ENCODE measurements at regions not wholly inside any gene's neighbourhood (a gene's known extent, or its start where the extent isn't known, plus 50 kb on each side); places are given as distances from the start of the nearest gene placed in this dataset.
"Not testable (repeated sequence)": the region's sequence is repeated elsewhere in the genome, so short reads cannot be mapped to it uniquely, and the experiment has no call there.

- TF ChIP-seq CEBPB (IDR thresholded peaks at IDR 0.05; ENCODE audit: low read depth) = no peak
- TF ChIP-seq POLR2AphosphoS5 (IDR thresholded peaks at IDR 0.05; ENCODE audit: low read depth, low read length) = no peak
- TF ChIP-seq CTCF (IDR thresholded peaks at IDR 0.05 in 2 of 3, conservative IDR thresholded peaks at IDR 0.05 in 1 of 3; ENCODE audit: borderline replicate concordance in 1 of 3, insufficient read depth in 1 of 3, low read depth in 2 of 3, low read length in 2 of 3) = no peak
- ChIA-PET RAD21 (ENCODE audit: low non-redundant PET in 1 of 2, low total read pairs in 2 of 2, uncharacterized antibody in 2 of 2, unreplicated experiment in 2 of 2) (no interaction called here), CTCF (no interaction called here), POLR2A (no interaction called here)
- BruUV-seq (replicated peaks) = no TSS peak
- Histone ChIP-seq H3K36me3 (ENCODE audit: control insufficient read depth in 1 of 2, insufficient read depth in 2 of 2, low read length in 2 of 2) (no peaks in the 10 kb centered on the region), H3K79me2 (ENCODE audit: insufficient read depth, low read length) (no peaks in the 10 kb centered on the region), H3K4me3 (replicated peaks in 1 of 2; ENCODE audit: low read depth in 1 of 2, low read length in 2 of 2) (no peak overlapping the region), H3K9me3 (ENCODE audit: control insufficient read depth in 1 of 2, insufficient read depth in 1 of 2, low read depth in 1 of 2, low read length in 2 of 2) (no peaks in the 10 kb centered on the region), H3K27me3 (ENCODE audit: insufficient read depth, low read length) (peaks cover 50% of the 10 kb centered on the region), H3K27ac (ENCODE audit: low read depth, low read length) (no peak overlapping the region), H3K4me1 (ENCODE audit: control insufficient read depth in 1 of 2, insufficient read depth in 2 of 2, low read length in 2 of 2) (no peaks in the 10 kb centered on the region), H2AFZ (ENCODE audit: low read depth, low read length, poor library complexity, severe bottlenecking) (no peak overlapping the region), H3K9ac (ENCODE audit: low read length) (no peak overlapping the region), H3K9me2 (ENCODE audit: insufficient read depth) (no peaks in the 10 kb centered on the region), H3K4me2 (ENCODE audit: low read length) (no peak overlapping the region), H4K20me1 (ENCODE audit: insufficient read depth) (no peaks in the 10 kb centered on the region)
- intact Hi-C loops (cut with micrococcal nuclease) = no loop called here
- no peak for ATAC-seq
- no peak for DNase-seq (ENCODE audit: low read depth, low spot score)
Measured at GRCh38 chr10:117768333-117769042, 225.9 kb downstream of the EMX2 start.

- ChIA-PET RAD21 (ENCODE audit: low non-redundant PET in 1 of 2, low total read pairs in 2 of 2, uncharacterized antibody in 2 of 2, unreplicated experiment in 2 of 2) (no interaction called here), POLR2A (no interaction called here), CTCF (no interaction called here)
- Histone ChIP-seq H4K20me1 (ENCODE audit: insufficient read depth) (no peaks in the 10 kb centered on the region), H3K4me3 (replicated peaks in 1 of 2; ENCODE audit: low read depth in 1 of 2, low read length in 2 of 2) (no peak overlapping the region), H3K9me3 (ENCODE audit: control insufficient read depth in 1 of 2, insufficient read depth in 1 of 2, low read depth in 1 of 2, low read length in 2 of 2) (no peaks in the 10 kb centered on the region), H2AFZ (ENCODE audit: low read depth, low read length, poor library complexity, severe bottlenecking) (no peak overlapping the region), H3K27ac (ENCODE audit: low read depth, low read length) (no peak overlapping the region), H3K79me2 (ENCODE audit: insufficient read depth, low read length) (no peaks in the 10 kb centered on the region), H3K9ac (ENCODE audit: low read length) (no peak overlapping the region), H3K27me3 (ENCODE audit: insufficient read depth, low read length) (peaks cover 75% of the 10 kb centered on the region), H3K4me2 (ENCODE audit: low read length) (no peak overlapping the region), H3K9me2 (ENCODE audit: insufficient read depth) (no peaks in the 10 kb centered on the region), H3K36me3 (ENCODE audit: control insufficient read depth in 1 of 2, insufficient read depth in 2 of 2, low read length in 2 of 2) (no peaks in the 10 kb centered on the region), H3K4me1 (ENCODE audit: control insufficient read depth in 1 of 2, insufficient read depth in 2 of 2, low read length in 2 of 2) (no peaks in the 10 kb centered on the region)
- BruUV-seq (replicated peaks) = no TSS peak
- TF ChIP-seq TCF7L2 (IDR thresholded peaks at IDR 0.05; ENCODE audit: borderline replicate concordance, extremely low read depth, insufficient read depth, insufficient read length) = no peak
- no peak for TF ChIP-seq POLR2A (IDR thresholded peaks at IDR 0.05; ENCODE audit: borderline replicate concordance, extremely low read depth, insufficient read depth, insufficient read length)
- TF ChIP-seq EZH2 (IDR thresholded peaks at IDR 0.05) = no peak
- TF ChIP-seq CEBPB (IDR thresholded peaks at IDR 0.05; ENCODE audit: low read depth) = no peak
- DNase-seq (ENCODE audit: low read depth, low spot score) = no peak
- ATAC-seq = no peak
- intact Hi-C loops (cut with micrococcal nuclease) = no loop called here
Measured at GRCh38 chr10:117775526-117775925, 233.0 kb downstream of the EMX2 start.

- H3K27me3 ChIP-seq (ENCODE audit: insufficient read depth, low read length) = peaks cover 80% of the 10 kb centered on the region
- H3K4me2 ChIP-seq (ENCODE audit: low read length); H3K27ac ChIP-seq (ENCODE audit: low read depth, low read length); DNase-seq (ENCODE audit: low read depth, low spot score); CTCF ChIA-PET; H3K4me3 ChIP-seq (replicated peaks in 1 of 2; ENCODE audit: low read depth in 1 of 2, low read length in 2 of 2); POLR2A ChIA-PET; H3K9me2 ChIP-seq (ENCODE audit: insufficient read depth); H2AFZ ChIP-seq (ENCODE audit: low read depth, low read length, poor library complexity, severe bottlenecking); H3K36me3 ChIP-seq (ENCODE audit: control insufficient read depth in 1 of 2, insufficient read depth in 2 of 2, low read length in 2 of 2); intact Hi-C loops (cut with micrococcal nuclease); BruUV-seq (replicated peaks); ATAC-seq; RAD21 ChIA-PET (ENCODE audit: low non-redundant PET in 1 of 2, low total read pairs in 2 of 2, uncharacterized antibody in 2 of 2, unreplicated experiment in 2 of 2); H4K20me1 ChIP-seq (ENCODE audit: insufficient read depth); H3K79me2 ChIP-seq (ENCODE audit: insufficient read depth, low read length); H3K4me1 ChIP-seq (ENCODE audit: control insufficient read depth in 1 of 2, insufficient read depth in 2 of 2, low read length in 2 of 2); H3K9ac ChIP-seq (ENCODE audit: low read length); H3K9me3 ChIP-seq (ENCODE audit: control insufficient read depth in 1 of 2, insufficient read depth in 1 of 2, low read depth in 1 of 2, low read length in 2 of 2): not testable (repeated sequence)
Measured at GRCh38 chr10:117777222-117777621, 234.7 kb downstream of the EMX2 start.
